DMS53 treated with DMSO at 0.1 percent for 48 hours (cell line): ENCODE measurements at regions not wholly inside any gene's neighbourhood (a gene's known extent, or its start where the extent isn't known, plus 50 kb on each side); places are given as distances from the start of the nearest gene placed in this dataset.

Source experiments
- DNase-seq: peaks from one replicate; lab custom pipeline; 2025; ENCODE audit not compliant: unreplicated experiment; lab: John Stamatoyannopoulos, UW

DNA sequence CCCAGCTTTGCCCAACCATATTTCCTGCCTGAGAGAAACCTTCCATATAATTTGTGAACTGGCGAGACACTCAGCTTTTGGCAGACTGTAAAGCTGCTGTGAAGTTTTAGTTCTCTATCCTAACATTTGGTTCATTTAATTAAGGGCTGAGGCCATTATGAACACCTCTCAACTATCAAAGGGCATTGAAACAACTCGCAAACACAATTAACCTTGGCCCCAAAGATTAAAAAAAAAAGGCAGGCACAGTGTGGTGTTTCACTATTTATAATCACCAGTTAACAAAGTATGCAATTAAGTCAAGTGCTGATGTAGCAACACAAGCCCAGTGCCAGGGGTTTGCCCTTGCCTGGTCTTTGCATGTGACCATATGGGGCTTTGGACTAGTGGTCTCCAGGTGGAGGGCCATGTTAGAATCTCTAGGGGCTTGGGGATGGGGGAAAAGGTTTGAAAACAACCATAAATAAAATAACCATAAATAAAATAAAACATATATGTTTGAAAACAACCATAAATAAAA is 297.6 kb upstream of the SKOR2 start:
- no peak for DNase-seq

DNA sequence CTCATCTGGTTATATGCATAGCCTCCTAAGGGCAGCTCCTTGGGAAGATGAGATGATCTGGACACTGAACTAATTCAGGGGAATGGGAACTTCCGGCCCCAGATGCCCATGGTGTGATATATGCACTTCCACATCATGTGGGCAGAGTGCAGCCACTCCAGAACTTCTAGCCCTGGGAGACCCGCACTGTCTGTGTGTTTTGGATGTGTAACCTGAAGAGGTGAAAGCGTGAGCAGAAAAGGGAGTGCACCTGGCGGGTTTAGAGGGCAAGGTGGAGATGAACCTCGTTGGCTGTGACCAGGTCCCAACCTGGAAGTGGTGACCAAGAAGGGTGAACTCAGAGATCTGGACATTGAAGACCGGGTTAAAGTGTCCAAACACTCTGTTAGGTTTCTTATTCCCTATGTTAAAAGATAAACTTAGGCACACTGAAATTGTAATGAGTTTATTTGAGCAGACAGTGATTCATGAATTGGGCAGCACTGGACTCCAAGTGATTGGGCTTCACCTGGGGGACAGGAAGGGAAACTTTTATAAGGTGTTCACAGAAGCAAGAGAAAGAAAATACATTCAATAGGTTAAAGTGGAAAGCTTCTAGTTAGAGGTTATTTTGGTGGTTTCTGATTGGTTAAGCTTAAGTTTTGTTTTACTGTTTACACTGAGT is 296.2 kb upstream of the SKOR2 start:
- DNase-seq = no peak

DNA sequence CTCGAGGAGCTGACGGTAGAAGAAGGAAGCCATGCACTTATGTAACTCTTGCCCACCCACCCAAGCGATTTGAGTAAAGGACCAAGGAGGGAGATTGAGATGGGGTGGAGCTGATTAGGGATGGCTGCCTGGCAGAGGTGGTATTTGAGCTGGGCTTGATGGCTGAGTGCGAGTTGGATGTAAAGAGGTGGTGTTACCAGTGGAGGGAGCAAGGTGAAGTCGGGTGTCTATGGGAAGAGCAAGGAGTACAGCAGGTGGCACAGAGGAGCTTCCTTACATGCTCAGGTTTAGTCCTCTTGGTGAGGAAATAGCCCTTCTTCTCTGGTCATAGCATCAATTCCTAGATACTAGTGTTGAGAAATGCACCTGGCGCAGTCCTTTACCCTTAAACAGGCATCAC is 294.2 kb upstream of the SKOR2 start:
- no peak for DNase-seq

DNA sequence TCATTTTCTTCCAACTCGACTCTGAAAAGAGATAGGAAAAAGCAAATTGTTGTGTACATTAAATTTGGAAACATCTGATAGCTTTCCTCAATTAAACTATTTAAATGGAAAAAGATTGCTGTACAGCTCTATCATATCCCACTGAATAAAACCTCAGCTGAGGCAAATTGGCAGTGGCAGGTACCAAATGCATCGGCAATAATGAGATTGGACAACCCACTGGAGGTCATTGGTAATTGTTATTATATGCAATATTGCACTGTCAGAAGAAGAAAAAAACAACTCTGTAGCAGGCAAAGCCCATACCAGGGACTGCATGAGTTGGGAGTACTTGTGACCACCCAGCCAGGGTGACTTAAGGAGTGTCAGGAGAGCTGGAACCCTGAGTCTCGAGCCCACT is 291.6 kb upstream of the SKOR2 start:
- DNase-seq = no peak

DNA sequence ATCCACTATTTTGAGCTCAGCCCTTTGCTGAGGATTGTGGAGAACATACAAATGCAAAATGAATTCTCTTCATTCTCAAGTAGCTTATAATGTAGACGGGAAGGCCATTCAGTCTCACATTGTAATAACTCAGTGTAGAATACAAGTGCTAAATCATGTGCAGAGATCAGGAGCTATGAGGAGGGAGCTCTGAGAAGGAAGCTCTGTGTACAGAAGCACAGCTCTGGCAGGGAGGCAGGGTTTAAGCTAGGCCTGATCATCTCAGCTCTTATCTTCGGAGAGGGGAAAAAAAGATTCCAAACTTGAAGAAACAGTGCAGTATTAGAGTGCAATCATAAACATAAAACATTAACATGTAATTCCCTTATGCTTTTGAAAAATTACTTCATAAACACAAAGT is 291.1 kb upstream of the SKOR2 start:
- DNase-seq = no peak

DNA sequence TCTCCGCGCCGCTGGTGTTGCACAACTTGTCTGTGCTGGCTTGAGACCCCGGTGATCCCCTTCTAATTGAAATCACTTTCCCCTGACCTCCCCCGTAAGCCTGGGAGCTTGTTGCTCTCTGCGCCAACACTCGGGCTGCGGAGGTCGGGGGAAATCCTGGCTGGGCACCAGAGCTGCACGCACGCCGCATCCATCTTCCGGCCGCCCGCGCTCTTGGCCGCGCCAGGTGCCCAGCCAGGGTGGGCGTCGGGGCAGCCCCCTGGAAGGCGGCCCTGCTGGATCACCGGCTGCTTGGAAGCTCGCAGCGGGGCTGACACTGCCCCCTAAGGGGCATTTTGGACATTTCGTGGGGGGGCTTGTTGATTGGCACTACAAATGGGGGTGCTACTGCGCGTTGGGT is 280.3 kb upstream of the SKOR2 start:
- no peak for DNase-seq

DNA sequence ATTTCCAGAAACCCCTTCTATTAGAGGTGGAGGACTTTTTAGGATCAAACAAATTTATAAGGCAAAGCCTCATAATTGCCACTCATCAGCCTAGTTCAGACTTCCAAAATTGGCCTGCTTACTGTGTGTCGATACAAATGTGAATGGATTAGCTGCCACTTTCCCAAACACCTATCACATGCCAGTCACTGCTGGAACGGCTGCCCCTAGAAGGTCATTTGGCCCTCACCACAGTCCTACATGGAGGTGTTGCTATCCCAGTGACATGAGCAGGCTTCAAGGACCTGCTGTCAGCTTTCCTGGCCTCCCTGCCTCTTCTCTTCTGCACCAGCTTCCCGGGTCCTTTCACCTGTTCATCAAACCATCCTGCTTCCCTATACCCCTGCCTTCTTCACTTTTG is 279.2 kb upstream of the SKOR2 start:
- no peak for DNase-seq

DNA sequence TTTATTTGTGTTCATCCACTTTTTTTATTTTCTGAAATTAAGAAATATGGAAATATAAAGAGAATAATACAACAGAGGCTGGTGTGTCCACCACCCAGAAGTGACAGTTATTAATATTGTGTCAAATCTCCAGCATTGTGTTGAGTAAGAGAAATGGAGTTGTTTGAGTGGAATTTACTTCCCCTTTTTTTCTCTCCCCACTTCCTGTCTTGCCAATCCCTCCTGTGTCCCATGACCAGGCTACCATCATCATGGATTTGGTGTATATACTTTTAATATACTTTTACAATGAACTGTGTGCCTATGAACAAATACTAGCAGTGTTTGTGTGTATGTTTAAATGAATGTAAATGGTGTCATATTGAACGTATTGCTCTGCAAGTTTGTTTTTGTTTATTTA is 276.9 kb upstream of the SKOR2 start:
- DNase-seq = no peak

DNA sequence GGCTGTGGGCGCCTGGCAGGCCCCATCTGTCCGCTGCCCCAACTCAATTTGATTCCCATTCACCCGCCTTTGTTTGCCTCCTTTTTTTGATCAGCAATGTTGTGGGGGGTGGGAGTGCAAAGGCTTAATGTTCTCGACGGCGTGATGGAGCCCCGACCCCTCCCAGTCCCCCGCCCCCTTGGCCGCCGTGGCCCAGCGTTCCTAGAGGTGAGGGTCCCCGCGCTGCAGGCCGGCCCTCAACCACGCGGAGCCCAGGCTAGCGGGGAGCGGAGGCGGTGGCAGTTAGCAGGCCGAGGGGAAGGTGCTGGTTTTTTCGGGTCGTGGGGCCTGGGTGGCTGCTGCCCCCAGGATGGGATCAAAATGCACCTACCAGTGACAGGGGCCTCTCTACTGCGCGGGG is 274.7 kb upstream of the SKOR2 start:
- no peak for DNase-seq

DNA sequence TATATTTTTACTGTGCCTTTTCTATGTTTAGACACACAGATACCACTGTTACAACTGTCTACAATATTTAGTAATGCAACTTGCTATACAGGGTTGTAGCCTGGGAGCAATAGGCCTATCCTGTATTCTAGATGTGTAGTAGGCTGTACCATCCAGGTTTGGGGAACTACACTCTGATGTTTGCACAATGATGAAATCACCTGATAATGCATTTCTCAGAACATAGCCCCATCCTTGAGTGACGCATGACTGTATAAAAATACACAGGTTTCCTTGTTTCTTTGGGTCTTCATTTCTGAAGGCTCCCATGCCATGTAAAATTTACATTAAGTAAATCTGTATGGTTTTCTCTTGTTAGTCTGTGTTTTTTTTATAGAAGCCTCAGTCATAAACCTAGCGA is 270.9 kb upstream of the SKOR2 start:
- no peak for DNase-seq

DNA sequence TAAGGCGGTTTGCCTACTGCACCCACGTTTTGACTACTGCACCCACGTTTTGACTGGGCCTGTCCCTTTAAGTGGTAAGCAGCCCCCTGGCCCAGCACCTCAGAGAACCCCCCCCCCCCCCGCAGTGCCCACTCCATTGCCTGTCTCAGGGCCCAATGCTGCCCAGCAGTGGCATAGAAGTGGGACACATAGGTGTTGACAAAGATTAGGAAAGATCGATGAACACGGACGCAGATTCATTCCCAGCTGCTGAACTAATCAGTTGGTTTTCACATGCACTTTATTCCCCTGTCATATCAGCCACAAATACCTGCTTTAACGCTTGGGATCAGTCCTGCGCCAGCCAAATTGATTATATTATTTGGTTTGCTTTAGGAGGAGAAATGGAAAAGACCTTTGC is 268.8 kb upstream of the SKOR2 start:
- no peak for DNase-seq

DNA sequence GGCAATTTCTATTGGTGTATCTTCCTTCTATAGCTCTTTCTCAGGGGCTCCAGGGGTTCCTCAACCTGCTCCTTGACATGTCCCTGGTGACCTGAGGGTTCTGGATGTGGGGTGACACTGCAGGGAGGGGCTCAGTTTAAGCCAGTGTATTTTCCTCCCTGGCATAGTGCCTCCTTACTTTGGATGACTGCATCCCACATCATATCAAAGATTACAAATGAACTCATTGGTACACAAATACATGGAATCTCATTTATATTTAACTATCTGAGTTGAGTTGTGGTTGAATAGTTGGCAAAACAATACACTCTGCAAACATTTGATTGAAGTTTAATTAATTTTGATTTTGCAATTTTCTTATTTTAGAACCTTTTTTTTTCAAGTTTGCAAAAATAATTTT is 268.2 kb upstream of the SKOR2 start:
- no peak for DNase-seq

DNA sequence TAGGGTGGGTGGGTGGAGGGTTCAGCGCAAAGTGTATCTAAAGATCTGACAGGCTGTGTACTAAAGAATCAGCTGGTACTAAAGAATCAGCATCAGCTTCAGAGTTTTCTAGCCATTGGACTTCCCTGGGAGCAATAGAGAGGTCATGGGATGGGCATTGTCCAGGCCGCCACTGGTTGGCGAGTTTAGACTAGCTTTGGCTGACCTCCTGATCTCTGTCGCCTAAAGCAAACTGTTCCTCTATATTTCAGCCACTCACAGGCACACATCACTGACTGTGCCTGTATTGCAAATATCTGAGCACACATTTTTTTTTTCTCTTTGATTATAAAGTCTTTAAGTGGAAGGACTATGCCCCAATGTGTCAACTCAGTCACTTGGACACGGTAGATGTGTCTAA is 267.8 kb upstream of the SKOR2 start:
- DNase-seq = no peak

DNA sequence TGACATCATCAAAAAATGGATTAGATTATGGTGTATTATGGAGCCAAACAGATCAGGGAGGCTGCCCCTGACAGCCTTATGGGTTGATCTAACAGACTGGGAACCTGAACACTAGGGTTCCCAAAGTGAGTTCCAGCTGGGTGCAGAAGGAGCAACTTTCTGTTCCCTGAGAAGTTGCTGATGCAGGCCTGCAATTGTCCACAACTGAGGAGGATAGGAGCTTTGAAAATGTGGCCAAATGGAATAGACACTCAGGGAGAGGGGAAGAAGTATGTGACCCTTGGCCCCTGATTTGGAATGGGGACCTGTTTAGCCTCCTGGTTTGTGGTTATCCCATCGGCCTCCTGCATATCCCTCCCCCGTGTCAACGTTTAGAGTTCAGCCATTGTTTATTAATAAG is 262.2 kb upstream of the SKOR2 start:
- no peak for DNase-seq

DNA sequence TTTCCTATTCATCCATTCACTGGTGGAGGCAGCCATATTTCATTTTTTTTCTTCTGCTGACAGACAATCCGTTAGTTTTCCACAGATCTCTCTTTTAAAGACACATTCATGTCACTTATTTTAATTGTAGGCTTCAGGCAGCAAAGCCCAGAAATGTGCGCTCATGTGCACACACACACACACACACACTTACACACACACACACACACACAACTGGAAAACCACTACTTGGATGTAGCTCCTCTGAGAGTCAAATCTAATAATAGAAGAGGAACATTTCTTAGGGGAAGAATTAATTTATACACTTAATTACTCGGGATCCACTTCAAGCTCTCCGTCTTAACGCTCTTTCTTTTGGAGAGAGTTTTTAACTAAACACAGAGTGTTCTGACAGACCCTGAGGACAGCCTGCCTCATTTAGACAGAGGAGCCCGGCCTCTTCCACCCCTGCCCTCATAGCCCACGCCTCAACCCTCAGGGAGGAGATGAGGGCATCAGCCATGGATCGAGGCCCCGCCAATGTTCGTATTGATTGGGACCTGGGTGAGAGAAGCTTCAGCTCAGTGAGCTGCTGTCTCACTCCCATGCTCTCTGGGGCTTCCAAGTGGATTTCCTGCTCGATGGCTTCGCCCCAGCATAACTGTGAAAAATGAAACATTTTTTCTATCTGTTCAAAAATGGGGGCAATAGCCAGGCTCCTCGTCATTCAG is 261.4 kb upstream of the SKOR2 start:
- DNase-seq = no peak

DNA sequence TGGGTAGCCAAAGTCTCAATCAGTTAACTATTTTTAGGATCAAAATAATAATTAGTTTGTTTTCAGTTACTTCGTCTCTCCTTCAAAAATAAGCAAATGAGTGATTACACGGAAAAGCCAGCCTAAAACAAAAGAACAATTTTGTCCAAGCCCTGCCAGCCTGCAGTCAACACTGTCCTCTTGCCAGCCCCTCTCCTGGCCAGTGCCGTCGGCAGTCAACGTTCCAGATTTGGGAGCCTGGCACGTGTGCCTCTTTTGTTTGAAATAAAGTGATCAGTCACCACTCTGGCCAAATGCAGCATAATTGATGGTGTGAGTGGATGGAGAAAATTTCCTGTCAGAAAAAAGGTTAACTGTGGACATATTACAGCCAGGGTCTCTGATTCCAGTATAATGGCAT is 260.6 kb upstream of the SKOR2 start:
- DNase-seq = no peak

DNA sequence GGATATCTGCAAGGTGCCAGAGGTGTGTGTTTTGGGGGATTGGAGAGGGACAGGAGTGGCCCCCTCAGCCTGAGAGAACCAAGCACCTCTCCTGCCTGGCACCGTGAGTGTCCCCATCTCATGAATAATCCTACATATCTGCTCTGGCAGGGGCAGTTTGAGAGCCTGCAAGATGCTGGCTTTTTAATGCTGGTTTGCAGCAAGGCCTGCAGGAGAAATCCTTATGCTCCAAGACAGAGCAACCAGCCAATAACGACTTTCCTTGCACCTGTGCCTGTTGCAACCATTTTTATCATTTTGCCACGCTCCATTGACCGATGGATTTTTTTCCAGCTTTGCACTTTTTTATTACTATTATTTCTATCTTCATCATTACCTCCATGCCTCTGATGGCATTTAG is 259.4 kb upstream of the SKOR2 start:
- no peak for DNase-seq

DNA sequence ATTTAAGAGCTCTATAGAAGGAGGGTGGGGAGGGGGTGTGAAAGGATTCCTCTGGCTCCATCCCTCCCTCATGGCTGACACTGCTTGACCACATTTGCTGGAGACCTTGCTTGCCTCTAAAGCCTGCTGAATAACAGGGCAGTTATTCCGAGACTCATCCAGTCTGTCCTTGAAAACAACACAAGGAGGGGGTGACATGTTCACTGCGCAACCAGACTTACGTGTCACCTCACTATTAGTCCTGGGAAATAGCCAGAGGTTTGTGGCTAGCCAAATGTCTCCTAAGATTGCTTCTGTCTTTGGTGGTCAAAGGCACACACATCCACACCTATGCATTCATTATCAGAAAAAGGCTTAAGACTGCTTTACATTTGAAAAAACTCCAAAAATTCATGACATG is 256.2 kb upstream of the SKOR2 start:
- DNase-seq = no peak

DNA sequence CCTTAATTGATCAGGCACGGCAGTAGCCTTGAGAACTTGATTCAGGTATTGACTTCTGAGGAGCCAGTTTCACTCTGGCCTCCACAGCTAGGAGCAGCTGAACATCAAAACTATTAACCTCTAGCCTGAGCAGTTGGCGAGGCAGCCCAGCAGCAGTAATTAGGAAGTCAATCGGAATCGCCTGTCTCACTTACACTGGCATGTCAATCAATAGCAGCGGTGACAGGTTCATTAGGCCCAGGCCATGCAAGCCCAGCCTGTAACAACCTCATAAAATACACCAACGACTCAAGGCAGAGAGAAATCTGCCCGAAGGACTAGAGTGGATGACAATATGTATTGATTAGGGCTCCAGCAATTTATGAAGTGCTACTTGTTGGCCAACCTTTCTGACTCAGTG is 255.4 kb upstream of the SKOR2 start:
- no peak for DNase-seq

DNA sequence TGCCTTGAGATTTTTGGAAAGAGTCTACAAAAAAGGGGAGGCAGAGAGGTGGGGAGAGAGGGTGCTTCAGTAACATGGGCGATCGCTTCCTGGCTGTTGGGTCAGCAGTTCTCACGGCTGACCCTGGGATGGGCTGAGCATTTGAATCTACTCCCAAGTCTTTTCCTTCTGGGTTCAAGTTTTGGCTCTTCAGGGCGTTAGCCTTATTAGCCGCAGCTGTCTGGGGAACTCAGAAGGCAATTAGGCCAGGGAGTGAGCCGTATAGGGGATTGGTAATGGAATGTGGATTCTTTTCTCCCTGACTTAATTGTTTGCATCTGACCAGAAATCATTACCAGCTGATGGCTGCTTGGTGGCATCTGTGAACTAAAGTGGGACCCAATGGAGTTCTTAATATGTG is 250.5 kb upstream of the SKOR2 start:
- DNase-seq = no peak

DNA sequence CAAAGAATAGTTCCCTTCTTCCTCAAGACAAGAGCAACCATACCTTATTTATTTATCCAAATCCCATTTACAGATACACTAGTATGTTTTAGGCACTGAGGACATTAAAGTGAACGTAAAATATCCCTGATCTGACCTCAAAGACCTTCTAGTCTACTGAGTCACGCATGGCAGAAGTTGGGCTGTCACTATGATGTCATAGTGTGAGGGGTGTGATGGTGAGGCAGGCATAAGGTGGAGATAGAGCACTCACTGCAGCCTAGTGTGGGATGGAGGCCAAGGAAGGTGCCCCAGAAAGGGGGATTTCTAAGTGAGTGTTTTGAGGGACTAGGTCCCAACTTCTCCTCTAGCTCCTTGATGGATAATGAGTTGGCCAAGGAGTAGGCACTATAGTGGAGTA is 249.5 kb upstream of the SKOR2 start:
- no peak for DNase-seq

DNA sequence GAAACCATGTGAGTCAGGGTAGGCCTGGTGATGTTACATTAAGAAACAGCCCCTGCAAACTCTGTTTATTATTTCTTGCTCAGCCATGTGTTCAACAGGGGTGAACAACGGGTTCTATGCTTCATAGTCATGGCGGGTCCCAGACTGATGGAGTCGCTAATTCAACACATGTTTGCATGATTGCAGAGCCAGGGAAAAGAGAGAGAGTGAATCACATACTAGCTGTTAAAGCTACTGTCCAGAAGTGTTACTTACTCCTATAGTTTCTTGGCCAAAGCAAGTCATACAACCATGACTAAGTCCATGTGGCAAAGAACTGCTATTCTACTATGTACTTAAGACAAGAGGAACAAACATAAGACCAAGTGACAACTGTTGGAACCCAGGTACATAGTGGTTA is 241.2 kb upstream of the SKOR2 start:
- DNase-seq = no peak

DNA sequence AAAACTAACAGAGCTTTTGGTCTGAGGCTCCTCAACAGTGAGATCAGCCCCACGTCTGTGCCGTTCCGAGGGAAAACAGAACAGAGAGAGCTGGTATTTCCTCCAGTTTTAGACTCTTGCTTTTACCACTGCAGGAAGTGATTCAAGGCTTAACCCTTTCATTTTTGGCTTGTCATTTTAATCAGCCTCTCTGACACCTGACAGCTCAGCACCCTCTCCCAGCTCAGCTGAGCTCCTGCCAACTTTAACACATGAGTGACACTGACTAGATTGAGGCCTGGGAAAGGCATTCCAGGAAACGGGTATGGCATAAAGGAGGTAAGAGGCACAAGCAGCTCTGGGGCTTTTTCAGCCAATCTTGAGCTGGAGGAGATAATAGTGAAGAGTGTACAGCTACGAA is 239.4 kb upstream of the SKOR2 start:
- DNase-seq = no peak
